BLaER1 (cell line): ENCODE measurements at regions not wholly inside any gene's neighbourhood (a gene's known extent, or its start where the extent isn't known, plus 50 kb on each side); places are given as distances from the start of the nearest gene placed in this dataset.

Experiments used
- H3K27ac ChIP-seq: shearing (Covaris generic); formaldehyde crosslinking; 2 replicates; pipeline ENCODE4 v1.8.1; 2022
- H3K27me3 ChIP-seq: shearing (Covaris generic); formaldehyde crosslinking; 2 replicates; pipeline ENCODE4 v1.8.1; 2022
- H3K36me3 ChIP-seq: shearing (Covaris generic); formaldehyde crosslinking; 2 replicates; pipeline ENCODE4 v1.8.1; 2022
- H3K4me1 ChIP-seq: shearing (Covaris generic); formaldehyde crosslinking; 2 replicates; pipeline ENCODE4 v1.8.1; 2022
- H3K4me2 ChIP-seq: shearing (Covaris generic); formaldehyde crosslinking; 2 replicates; pipeline ENCODE4 v1.8.1; 2022
- H3K4me3 ChIP-seq: shearing (Covaris generic); formaldehyde crosslinking; 2 replicates; pipeline ENCODE4 v1.8.1; 2022
- H3K9ac ChIP-seq: shearing (Covaris generic); formaldehyde crosslinking; 2 replicates; pipeline ENCODE4 v1.8.1; 2022
- H3K9me3 ChIP-seq: shearing (Covaris generic); formaldehyde crosslinking; 2 replicates; pipeline ENCODE4 v1.8.1; 2022
- H4K20me1 ChIP-seq: shearing (Covaris generic); formaldehyde crosslinking; 2 replicates; pipeline ENCODE4 v1.8.1; 2022
- Cebpa-rat ChIP-seq: shearing (Covaris generic); IDR thresholded peaks from 2 replicates; pipeline ENCODE4 v1.8.1; 2022

DNA sequence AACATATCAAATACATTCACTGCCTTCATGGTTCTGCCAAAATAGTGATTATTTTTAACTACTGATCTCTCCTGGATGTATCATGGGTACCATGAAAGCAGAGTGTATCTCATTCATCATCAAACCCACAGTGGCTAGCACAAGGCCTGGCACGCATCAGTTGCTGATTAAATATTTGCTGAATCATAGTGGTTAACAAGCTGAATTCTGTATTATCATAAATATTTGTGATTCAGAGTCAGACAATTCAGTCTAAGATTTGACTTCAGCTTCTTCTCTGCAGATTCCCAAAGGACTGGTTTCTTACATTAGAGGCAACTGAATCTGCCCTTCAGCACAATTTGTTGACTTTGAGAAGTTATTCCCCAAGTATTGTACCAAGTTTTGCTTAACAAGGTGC, 715.8 kb upstream of the LRRC4C start:
- Histone ChIP-seq H3K36me3 (no peaks in the 10 kb centered on the region), H4K20me1 (no peaks in the 10 kb centered on the region), H3K27me3 (no peaks in the 10 kb centered on the region), H3K4me2 (no peak overlapping the region), H3K4me3 (no peak overlapping the region), H3K4me1 (no peaks in the 10 kb centered on the region), H3K9ac (no peak overlapping the region), H3K27ac (no peak overlapping the region), H3K9me3 (no peaks in the 10 kb centered on the region)
- no peak for TF ChIP-seq Cebpa-rat

- Histone ChIP-seq H4K20me1 (no peaks in the 10 kb centered on the region), H3K27me3 (no peaks in the 10 kb centered on the region), H3K4me2 (no peak overlapping the region), H3K36me3 (no peaks in the 10 kb centered on the region), H3K4me3 (no peak overlapping the region), H3K4me1 (no peaks in the 10 kb centered on the region), H3K9ac (no peak overlapping the region), H3K9me3 (no peaks in the 10 kb centered on the region), H3K27ac (no peak overlapping the region)
- TF ChIP-seq Cebpa-rat, result no peak
Observed at GRCh38 chr11:42179216-42179615, 719.8 kb upstream of the LRRC4C start.

GRCh38 chr11:42195289-42196013, 736.0 kb upstream of the LRRC4C start:
- Histone ChIP-seq H3K36me3 (no peaks in the 10 kb centered on the region), H3K4me1 (no peaks in the 10 kb centered on the region), H3K9ac (no peak overlapping the region), H3K27me3 (no peaks in the 10 kb centered on the region), H4K20me1 (no peaks in the 10 kb centered on the region), H3K9me3 (0 out of 2 replicates have a peak, but pooled peaks cover 3% of the 10 kb centered on the region), H3K4me3 (no peak overlapping the region), H3K4me2 (no peak overlapping the region), H3K27ac (no peak overlapping the region)
- TF ChIP-seq Cebpa-rat, result no peak

DNA sequence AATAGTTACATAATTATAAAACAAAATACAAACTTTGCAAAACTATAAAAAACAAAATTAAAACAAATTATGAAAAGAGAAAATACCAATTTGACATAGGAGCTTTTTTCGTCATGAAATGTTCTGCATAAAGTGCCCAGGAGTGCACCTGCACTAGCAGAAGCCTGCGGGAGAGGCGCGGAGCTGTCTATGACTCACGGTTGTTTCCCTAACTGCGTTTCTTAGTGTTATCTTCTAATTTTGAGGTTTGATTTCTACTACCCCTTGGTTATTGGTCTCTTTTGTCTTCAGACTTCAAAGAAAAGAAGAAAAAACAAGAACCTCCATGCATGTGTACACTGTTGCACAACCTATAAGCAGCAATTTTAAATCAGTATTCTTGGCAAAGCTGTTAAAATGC, 740.9 kb upstream of the LRRC4C start:
- Histone ChIP-seq H3K9me3 (0 out of 2 replicates have a peak, but pooled peaks cover 3% of the 10 kb centered on the region), H3K4me1 (no peaks in the 10 kb centered on the region), H3K27ac (no peak overlapping the region), H3K36me3 (no peaks in the 10 kb centered on the region), H3K27me3 (no peaks in the 10 kb centered on the region), H3K4me3 (no peak overlapping the region), H3K4me2 (no peak overlapping the region), H4K20me1 (no peaks in the 10 kb centered on the region), H3K9ac (no peak overlapping the region)
- TF ChIP-seq Cebpa-rat, result no peak

- no peak overlapping the region for H3K4me2 ChIP-seq
- no peaks in the 10 kb centered on the region for H4K20me1 ChIP-seq
- no peak overlapping the region for H3K9ac ChIP-seq
- H3K9me3 ChIP-seq, result 0 out of 2 replicates have a peak, but pooled peaks cover 3% of the 10 kb centered on the region
- H3K27ac ChIP-seq, result no peak overlapping the region
- no peaks in the 10 kb centered on the region for H3K4me1 ChIP-seq
- no peak overlapping the region for H3K4me3 ChIP-seq
- no peaks in the 10 kb centered on the region for H3K27me3 ChIP-seq
- no peaks in the 10 kb centered on the region for H3K36me3 ChIP-seq
- no peak for TF ChIP-seq Cebpa-rat
Observed at GRCh38 chr11:42201603-42202148, 742.2 kb upstream of the LRRC4C start.

DNA sequence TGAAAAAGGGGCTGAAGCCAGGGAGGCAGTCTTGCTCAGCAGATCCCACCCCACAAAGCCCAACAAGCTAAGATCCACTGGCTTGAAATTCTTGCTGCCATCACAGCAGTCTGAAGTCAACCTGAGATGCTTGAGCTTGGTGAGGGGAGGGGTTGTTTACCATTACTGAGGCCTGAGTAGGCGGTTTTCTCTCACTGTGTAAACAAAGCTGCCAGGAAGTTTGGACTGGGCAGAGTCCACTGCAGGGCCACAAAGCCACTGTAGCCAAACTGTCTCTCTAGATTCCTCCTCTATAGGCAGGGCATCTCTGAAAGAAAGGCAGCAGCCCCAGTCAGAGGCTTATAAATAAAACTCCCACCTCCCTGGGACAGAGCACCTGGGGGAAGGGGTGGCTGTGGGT, 746.1 kb upstream of the LRRC4C start:
- Histone ChIP-seq H3K4me2 (no peak overlapping the region), H3K9ac (no peak overlapping the region), H4K20me1 (no peaks in the 10 kb centered on the region), H3K36me3 (no peaks in the 10 kb centered on the region), H3K27me3 (no peaks in the 10 kb centered on the region), H3K9me3 (no peaks in the 10 kb centered on the region), H3K27ac (no peak overlapping the region), H3K4me1 (no peaks in the 10 kb centered on the region), H3K4me3 (no peak overlapping the region)
- TF ChIP-seq Cebpa-rat, result no peak

DNA sequence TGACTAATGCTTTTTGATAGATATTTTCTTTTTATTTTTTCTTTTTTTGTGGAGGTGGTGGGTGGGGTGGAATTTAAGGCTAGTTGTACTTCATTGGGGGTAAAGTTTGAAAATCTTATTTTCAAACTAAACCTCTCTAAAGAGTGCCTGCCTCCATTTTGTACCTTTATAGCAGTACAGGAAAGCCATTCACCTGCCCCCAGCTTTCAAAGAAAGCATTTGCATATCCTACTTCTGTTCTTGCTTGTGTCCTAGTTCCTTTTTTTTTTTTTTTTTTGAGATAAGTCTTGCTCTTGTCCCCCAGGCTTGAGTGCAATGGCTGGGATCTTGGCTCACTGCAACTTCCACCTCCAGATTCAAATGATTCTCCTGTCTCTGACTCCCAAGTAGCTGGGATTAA, 766.2 kb upstream of the LRRC4C start:
- TF ChIP-seq Cebpa-rat, result no peak
- Histone ChIP-seq H3K9me3 (no peaks in the 10 kb centered on the region), H3K4me2 (no peak overlapping the region), H3K27me3 (no peaks in the 10 kb centered on the region), H4K20me1 (no peaks in the 10 kb centered on the region), H3K36me3 (no peaks in the 10 kb centered on the region), H3K4me3 (no peak overlapping the region), H3K4me1 (no peaks in the 10 kb centered on the region), H3K9ac (no peak overlapping the region), H3K27ac (no peak overlapping the region)

- Histone ChIP-seq H3K9ac (no peak overlapping the region), H3K27me3 (no peaks in the 10 kb centered on the region), H3K4me2 (no peak overlapping the region), H3K36me3 (no peaks in the 10 kb centered on the region), H4K20me1 (no peaks in the 10 kb centered on the region), H3K9me3 (no peaks in the 10 kb centered on the region), H3K4me1 (no peaks in the 10 kb centered on the region), H3K27ac (no peak overlapping the region), H3K4me3 (no peak overlapping the region)
- TF ChIP-seq Cebpa-rat, result no peak
Observed at GRCh38 chr11:42232673-42233072, 773.2 kb upstream of the LRRC4C start.

- no peaks in the 10 kb centered on the region for H3K4me1 ChIP-seq
- no peak for TF ChIP-seq Cebpa-rat
- H3K9ac ChIP-seq, result no peak overlapping the region
- no peak overlapping the region for H3K4me3 ChIP-seq
- no peaks in the 10 kb centered on the region for H3K36me3 ChIP-seq
- H3K4me2 ChIP-seq, result no peak overlapping the region
- H3K9me3 ChIP-seq, result no peaks in the 10 kb centered on the region
- no peaks in the 10 kb centered on the region for H4K20me1 ChIP-seq
- no peaks in the 10 kb centered on the region for H3K27me3 ChIP-seq
- no peak overlapping the region for H3K27ac ChIP-seq
Observed at GRCh38 chr11:42234451-42234951, 775.0 kb upstream of the LRRC4C start.

GRCh38 chr11:42237701-42238235, 778.3 kb upstream of the LRRC4C start:
- Histone ChIP-seq H3K36me3 (no peaks in the 10 kb centered on the region), H3K4me1 (no peaks in the 10 kb centered on the region), H3K9me3 (no peaks in the 10 kb centered on the region), H3K4me3 (no peak overlapping the region), H3K27me3 (no peaks in the 10 kb centered on the region), H3K4me2 (no peak overlapping the region), H3K9ac (no peak overlapping the region), H3K27ac (no peak overlapping the region), H4K20me1 (no peaks in the 10 kb centered on the region)
- TF ChIP-seq Cebpa-rat, result no peak
